ENCODE measurements at regions not wholly inside any gene's neighbourhood (a gene's known extent, or its start where the extent isn't known, plus 50 kb on each side); places are given as distances from the start of the nearest gene placed in this dataset.

DNA sequence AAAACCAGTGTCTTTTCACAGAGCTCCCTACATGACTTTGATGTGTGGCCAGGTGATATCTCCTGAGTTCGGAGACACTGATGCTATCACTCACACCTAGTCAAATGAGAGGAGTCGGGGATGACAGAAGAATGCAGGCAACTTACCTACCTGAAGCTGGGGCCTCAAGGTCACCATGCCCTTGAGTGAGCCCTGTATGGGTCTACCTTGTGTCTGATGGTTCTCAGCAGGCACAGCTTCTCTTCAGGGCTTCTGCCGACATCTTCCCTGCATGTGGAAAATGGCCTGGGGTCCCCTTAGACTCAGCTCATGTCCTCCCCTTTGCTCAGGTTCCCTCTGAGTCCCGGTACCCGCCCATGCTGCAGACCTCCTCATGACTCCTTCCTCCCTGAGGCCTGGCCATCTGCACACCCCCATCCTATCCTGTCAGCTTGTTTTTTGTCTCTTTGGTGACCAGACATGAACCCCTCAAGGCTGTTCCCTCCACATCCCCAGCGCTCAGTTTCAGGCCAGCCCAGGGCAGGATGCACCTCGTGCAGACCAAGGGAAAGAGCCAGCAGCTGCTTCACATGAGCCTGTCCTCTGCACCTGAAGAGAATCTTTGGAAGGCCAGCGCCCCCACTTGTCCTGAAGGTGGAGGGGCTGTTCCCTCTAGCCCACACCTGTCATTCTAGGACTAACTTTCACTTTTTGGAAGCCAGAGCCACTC is 74.6 kb upstream of the GDF10 start:
- Histone ChIP-seq H3K4me3 (ENCODE audit: control extremely low read depth in 1 of 5, extremely low read depth in 1 of 5, insufficient read depth in 1 of 5, low read depth in 2 of 5, low read length in 4 of 5) (no peak overlapping the region), H3K27ac (ENCODE audit: low read length in 2 of 2) (no peak overlapping the region), H3K79me2 (ENCODE audit: control insufficient read depth, insufficient read depth, low read length) (no peaks in the 10 kb centered on the region), H2AFZ (ENCODE audit: insufficient read depth, low read depth, low read length, poor library complexity, severe bottlenecking) (no peak overlapping the region), H3K4me2 (replicated peaks; ENCODE audit: low read depth, low read length, poor library complexity, severe bottlenecking) (no peak overlapping the region), H4K20me1 (ENCODE audit: control insufficient read depth, insufficient read depth, low read length, poor library complexity, severe bottlenecking) (no peaks in the 10 kb centered on the region), H3K9ac (ENCODE audit: low read length) (no peak overlapping the region), H3K9me3 (ENCODE audit: control extremely low read depth in 1 of 3, control insufficient read depth in 2 of 3, insufficient read depth in 1 of 3, low read length in 2 of 3) (peaks cover 0 to 12% (median 0%) of the 10 kb centered on the region in 3 donors), H3K36me3 (replicated peaks in 1 of 2; ENCODE audit: control extremely low read depth in 1 of 2, control insufficient read depth in 1 of 2, extremely low read depth in 1 of 2, insufficient read depth in 2 of 2, low read length in 1 of 2) (no peaks in the 10 kb centered on the region), H3K27me3 (replicated peaks in 1 of 4; ENCODE audit: control extremely low read depth in 1 of 4, control insufficient read depth in 3 of 4, insufficient read depth in 4 of 4, low read length in 3 of 4) (no peaks in the 10 kb centered on the region), H3K4me1 (ENCODE audit: control insufficient read depth in 2 of 2, insufficient read depth in 2 of 2, low read length in 2 of 2) (no peaks in the 10 kb centered on the region)
- Mint-ChIP-seq H3K27me3 (peaks cover 7% of the 10 kb centered on the region), H3K27ac (no peak overlapping the region), H3K4me1 (no peaks in the 10 kb centered on the region), H3K9me3 (ENCODE audit: insufficient read depth) (peaks cover 3% of the 10 kb centered on the region), H3K4me3 (no peak overlapping the region)
- DNase-seq, result no peak
- intact Hi-C loops (cut with micrococcal nuclease), result no loop called here
- WGBS (ENCODE audit: insufficient coverage), result 86% methylated on average over 8 of the region's 8 CpGs
- ChIA-PET POLR2A (no interaction called here), CTCF (interaction anchor here (0.7 kb wide), 2 partner anchors 132 to 158 kb away, joined by 4 to 5 read pairs; no protein-coding TSS in a partner anchor)
- TF ChIP-seq CTCF (IDR thresholded peaks at IDR 0.05) (no peak), EZH2 (IDR thresholded peaks at IDR 0.05; ENCODE audit: borderline replicate concordance, insufficient read depth, low read depth, low read length, poor library complexity, severe bottlenecking) (no peak)
- no peak for ATAC-seq (ENCODE audit: low read depth)

DNA sequence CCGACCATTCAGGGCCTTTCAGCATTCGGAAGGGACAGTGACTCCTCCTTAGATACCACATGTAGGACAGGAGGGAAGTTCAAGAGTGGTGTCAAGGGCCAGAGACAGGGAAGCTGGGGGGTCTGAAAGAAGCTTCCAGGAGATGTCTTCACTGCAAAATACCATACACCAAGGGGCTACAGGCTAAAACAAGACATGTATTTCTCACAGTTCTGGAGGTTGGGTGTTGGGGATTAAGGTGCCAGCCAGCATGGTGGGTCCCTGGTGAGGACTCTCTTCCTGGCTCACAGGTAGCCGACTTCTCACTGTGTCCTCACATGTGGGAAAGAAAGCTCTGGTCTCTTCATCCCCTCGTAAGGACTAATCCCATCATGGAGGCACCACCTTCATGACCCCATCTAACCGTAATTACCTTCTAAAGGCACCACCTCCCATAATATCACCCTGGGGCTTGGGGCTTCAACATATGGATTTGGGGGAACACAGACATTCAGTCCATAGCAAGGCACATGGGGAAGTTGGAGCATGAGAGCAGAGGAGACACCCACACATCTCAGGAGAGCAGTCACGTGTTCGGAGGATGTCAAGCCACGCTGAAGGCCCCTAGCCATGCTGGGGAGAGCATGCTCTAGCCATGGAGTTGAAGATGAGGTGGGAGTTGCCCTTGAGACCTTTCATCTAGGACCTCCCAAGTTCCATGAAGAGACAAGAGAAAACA is 73.9 kb upstream of the GDF10 start:
- Histone ChIP-seq H3K9me3 (ENCODE audit: control extremely low read depth in 1 of 3, control insufficient read depth in 2 of 3, insufficient read depth in 1 of 3, low read length in 2 of 3) (peaks cover 0 to 12% (median 0%) of the 10 kb centered on the region in 3 donors), H3K4me1 (ENCODE audit: control insufficient read depth in 2 of 2, insufficient read depth in 2 of 2, low read length in 2 of 2) (no peaks in the 10 kb centered on the region), H3K36me3 (replicated peaks in 1 of 2; ENCODE audit: control extremely low read depth in 1 of 2, control insufficient read depth in 1 of 2, extremely low read depth in 1 of 2, insufficient read depth in 2 of 2, low read length in 1 of 2) (no peaks in the 10 kb centered on the region), H3K4me3 (ENCODE audit: control extremely low read depth in 1 of 5, extremely low read depth in 1 of 5, insufficient read depth in 1 of 5, low read depth in 2 of 5, low read length in 4 of 5) (no peak overlapping the region), H3K27me3 (replicated peaks in 1 of 4; ENCODE audit: control extremely low read depth in 1 of 4, control insufficient read depth in 3 of 4, insufficient read depth in 4 of 4, low read length in 3 of 4) (no peaks in the 10 kb centered on the region), H3K79me2 (ENCODE audit: control insufficient read depth, insufficient read depth, low read length) (no peaks in the 10 kb centered on the region), H4K20me1 (ENCODE audit: control insufficient read depth, insufficient read depth, low read length, poor library complexity, severe bottlenecking) (no peaks in the 10 kb centered on the region), H3K9ac (ENCODE audit: low read length) (no peak overlapping the region), H2AFZ (ENCODE audit: insufficient read depth, low read depth, low read length, poor library complexity, severe bottlenecking) (no peak overlapping the region), H3K4me2 (replicated peaks; ENCODE audit: low read depth, low read length, poor library complexity, severe bottlenecking) (no peak overlapping the region), H3K27ac (ENCODE audit: low read length in 2 of 2) (no peak overlapping the region)
- intact Hi-C loops (cut with micrococcal nuclease), result no loop called here
- 87% methylated on average over 3 of the region's 8 CpGs for WGBS (ENCODE audit: insufficient coverage)
- Mint-ChIP-seq H3K4me3 (no peak overlapping the region), H3K27me3 (peaks cover 7% of the 10 kb centered on the region), H3K9me3 (ENCODE audit: insufficient read depth) (peaks cover 3% of the 10 kb centered on the region), H3K4me1 (no peaks in the 10 kb centered on the region), H3K27ac (no peak overlapping the region)
- ChIA-PET POLR2A (no interaction called here), CTCF (no interaction called here)
- TF ChIP-seq EZH2 (IDR thresholded peaks at IDR 0.05; ENCODE audit: borderline replicate concordance, insufficient read depth, low read depth, low read length, poor library complexity, severe bottlenecking) (no peak), CTCF (IDR thresholded peaks at IDR 0.05) (no peak)
- DNase-seq (no peak), ATAC-seq (ENCODE audit: low read depth) (no peak)
